HUES6 (cell line): ENCODE measurements at regions not wholly inside any gene's neighbourhood (a gene's known extent, or its start where the extent isn't known, plus 50 kb on each side); places are given as distances from the start of the nearest gene placed in this dataset.

ENCODE experiments used
- H3K27ac ChIP-seq: 2 replicates; pipeline ENCODE4 v1.7.0; 2013; ENCODE audit warnings: low read depth, mild to moderate bottlenecking, low read length, inconsistent platforms
- H3K27me3 ChIP-seq: 2 replicates; pipeline ENCODE4 v1.6.1; 2013; ENCODE audit warnings: low read length; ENCODE audit not compliant: control insufficient read depth, insufficient read depth
- H3K36me3 ChIP-seq: 2 replicates; pipeline ENCODE4 v1.6.1; 2013; ENCODE audit warnings: low read length; ENCODE audit not compliant: control insufficient read depth, insufficient read depth
- H3K4me1 ChIP-seq: 2 replicates; pipeline ENCODE4 v1.6.1; 2013; ENCODE audit warnings: low read length; ENCODE audit not compliant: control insufficient read depth, insufficient read depth
- H3K4me3 ChIP-seq: 2 replicates; pipeline ENCODE4 v1.5.1; 2013; ENCODE audit warnings: low read depth, low read length
- H3K9ac ChIP-seq: one replicate; pipeline ENCODE4 v1.6.1; 2013; ENCODE audit warnings: mild to moderate bottlenecking, low read length
- H3K9me3 ChIP-seq: 2 replicates; pipeline ENCODE4 v1.6.1; 2013; ENCODE audit warnings: low read depth, low read length; ENCODE audit not compliant: control insufficient read depth, insufficient read depth

DNA sequence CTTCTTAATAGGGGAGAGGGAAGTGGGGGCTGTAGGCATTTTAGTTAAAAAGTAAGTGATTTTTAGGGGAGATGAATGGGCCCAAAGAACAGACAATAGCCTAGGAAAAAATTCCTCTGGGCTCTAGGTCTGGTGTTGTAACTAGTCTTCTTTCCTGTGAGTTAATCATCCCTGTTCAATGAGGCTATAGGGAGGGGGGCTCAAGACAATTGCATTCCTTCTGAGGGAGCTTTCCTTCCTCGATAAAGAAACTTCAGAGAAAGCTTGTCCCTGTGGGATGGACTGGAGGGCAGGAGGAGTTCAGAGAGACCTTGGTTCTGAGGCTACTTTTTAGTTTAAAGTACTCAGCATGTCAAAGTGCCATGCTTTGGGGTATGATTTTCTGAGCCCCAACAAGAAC, 127.2 kb downstream of the BBS10 start:
- H3K9me3 ChIP-seq: no peaks in the 10 kb centered on the region
- H3K36me3 ChIP-seq: no peaks in the 10 kb centered on the region
- H3K27ac ChIP-seq: no peak overlapping the region

DNA sequence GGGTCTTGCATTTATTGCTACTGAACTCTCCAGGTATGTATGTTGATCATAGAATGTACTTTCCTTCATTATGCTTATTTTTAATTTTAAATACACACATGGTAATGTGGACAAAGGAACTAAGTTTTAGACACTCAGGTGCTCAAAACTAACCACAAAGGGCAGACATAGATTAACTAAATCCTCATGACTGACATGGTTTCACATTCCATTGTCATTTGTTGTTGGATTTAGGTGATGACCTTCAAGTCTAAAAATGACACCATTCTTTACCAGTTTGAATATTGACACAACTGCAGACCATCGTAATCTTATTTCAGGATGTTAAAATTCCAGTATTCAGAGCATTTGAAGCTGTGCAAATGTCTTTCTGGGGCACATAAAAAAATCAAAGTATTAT, 128.4 kb downstream of the BBS10 start:
- Histone ChIP-seq H3K4me3 (no peak overlapping the region), H3K27ac (no peak overlapping the region), H3K9me3 (no peaks in the 10 kb centered on the region), H3K36me3 (no peaks in the 10 kb centered on the region), H3K9ac (no peak overlapping the region), H3K4me1 (peaks cover 3% of the 10 kb centered on the region; the same call in 1 of the 2 replicates), H3K27me3 (no peaks in the 10 kb centered on the region)

More for the DNA sequence above, 127.2 kb downstream of the BBS10 start:
- Histone ChIP-seq H3K4me1 (peaks cover 3% of the 10 kb centered on the region; the same call in 1 of the 2 replicates), H3K27me3 (no peaks in the 10 kb centered on the region), H3K4me3 (no peak overlapping the region), H3K9ac (no peak overlapping the region)

DNA sequence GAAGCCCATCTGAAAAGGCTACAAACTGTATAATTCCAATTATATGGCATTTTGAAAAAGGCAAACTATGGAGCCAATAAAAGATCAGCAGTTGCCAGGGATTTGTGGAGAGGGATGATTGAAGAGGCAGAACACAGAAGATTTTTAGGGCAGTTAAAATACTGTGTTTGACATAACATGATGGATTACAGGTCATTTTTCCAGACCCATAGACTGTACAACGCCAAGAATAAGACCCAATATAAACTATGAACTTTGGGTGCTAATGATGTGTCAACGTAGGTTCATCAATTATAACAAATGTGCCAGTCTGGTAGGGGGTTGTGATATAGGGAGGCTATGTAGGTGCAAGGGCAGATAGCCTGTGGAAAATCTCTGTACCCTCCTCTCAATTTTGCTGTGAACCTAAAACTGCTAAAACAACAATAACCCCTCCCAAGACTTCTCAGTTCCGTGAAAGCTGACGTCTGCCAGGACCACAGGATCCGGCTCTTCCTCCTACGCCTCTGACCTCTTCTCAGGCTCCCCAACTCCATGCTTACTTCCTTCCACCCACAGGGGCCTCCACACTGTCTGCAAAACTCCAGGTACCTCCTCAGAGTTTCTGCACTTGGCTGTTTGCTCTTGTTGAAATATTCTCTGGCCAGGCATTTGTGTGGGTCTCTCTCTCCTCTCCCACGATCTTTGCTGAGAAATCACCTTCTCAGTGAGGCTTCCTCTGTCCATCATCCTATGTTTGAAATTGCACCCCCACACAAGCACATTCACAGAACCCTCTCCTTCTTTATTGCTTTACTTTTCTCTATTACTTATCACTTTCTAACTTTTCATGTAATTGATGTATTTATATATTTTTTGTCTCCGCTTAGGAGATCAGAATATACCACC, 131.4 kb downstream of the BBS10 start:
- Histone ChIP-seq H3K27me3 (no peaks in the 10 kb centered on the region), H3K36me3 (no peaks in the 10 kb centered on the region), H3K4me1 (peaks cover 3% of the 10 kb centered on the region; the same call in 1 of the 2 replicates), H3K4me3 (no peak overlapping the region), H3K9me3 (no peaks in the 10 kb centered on the region), H3K27ac (no peak overlapping the region), H3K9ac (no peak overlapping the region)

DNA sequence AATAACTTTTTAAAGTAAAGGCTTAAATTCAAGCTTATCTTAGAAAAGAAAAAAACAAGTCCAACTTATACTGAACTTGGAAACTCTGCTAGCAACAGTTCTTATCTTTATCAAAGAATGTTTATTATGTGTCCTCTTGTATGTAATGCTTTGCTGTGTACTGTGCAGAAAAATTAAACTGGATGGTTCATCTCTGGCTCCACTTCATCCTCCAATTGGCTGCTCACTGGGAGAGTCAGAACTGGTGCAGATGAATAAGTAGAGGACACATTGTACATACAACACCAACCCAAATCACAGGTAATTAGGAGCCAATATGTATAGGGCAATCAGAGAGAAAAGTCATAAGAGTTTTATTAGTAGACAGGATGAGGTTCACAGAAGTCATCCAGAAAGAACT, 123.6 kb upstream of the NAP1L1 start:
- Histone ChIP-seq H3K4me3 (no peak overlapping the region), H3K36me3 (no peaks in the 10 kb centered on the region), H3K9ac (no peak overlapping the region), H3K9me3 (peaks cover 6% of the 10 kb centered on the region), H3K27ac (no peak overlapping the region), H3K4me1 (no peaks in the 10 kb centered on the region), H3K27me3 (no peaks in the 10 kb centered on the region)

DNA sequence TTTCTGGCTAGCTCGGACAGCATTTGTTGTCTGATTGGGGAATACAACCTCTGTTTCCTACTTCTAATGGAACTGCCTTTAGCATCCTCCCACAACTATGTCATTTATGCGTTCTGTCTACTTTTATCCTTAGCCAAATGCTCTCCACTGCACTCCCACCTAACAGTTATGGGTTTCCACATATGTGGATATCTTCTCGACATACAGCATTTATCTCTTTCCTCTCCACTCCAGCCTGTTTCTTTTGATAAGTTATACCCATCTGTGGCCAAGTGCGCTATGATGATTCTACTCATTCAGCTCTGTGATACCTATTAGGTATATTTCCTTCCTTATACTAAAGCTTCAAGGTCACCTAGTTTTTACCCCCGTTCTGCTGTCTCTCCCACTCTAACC, 122.2 kb upstream of the NAP1L1 start:
- Histone ChIP-seq H3K27ac (no peak overlapping the region), H3K9me3 (peaks cover 14% of the 10 kb centered on the region), H3K27me3 (no peaks in the 10 kb centered on the region)

DNA sequence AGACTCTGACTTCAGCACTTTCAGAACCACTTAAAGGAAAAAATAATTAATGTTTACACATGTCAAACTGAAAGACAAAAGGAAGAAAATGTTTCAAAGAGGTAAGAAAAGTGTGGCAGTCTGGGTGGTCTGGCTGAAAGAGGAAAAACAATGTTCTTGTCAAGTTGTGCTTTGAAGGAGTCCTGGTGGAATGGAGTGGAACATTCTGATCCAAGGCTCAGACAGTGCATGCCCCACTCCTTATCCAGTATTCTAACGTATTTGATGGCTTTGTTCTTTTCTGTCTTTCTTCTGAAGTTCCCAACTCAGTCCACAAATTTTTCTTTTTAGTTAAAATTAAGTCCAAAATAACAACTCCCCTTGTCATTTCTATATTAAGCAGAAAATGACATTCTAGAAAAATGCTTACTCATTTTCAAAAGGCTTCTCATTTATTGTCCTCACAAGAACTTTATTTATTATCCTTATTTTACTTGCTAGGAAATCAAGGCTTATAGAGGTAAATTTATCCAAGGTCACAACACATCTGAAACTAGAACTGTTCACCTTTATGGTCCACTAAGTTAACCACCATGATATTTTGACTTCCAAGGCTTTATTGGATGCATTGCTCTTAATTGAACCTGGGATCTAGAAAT, 121.7 kb upstream of the NAP1L1 start:
- H3K4me1 ChIP-seq: no peaks in the 10 kb centered on the region
- no peak overlapping the region for H3K9ac ChIP-seq
- H3K27ac ChIP-seq: no peak overlapping the region
- no peak overlapping the region for H3K4me3 ChIP-seq
- peaks cover 14% of the 10 kb centered on the region for H3K9me3 ChIP-seq
- H3K36me3 ChIP-seq: no peaks in the 10 kb centered on the region
- no peaks in the 10 kb centered on the region for H3K27me3 ChIP-seq

More for the DNA sequence above, 122.2 kb upstream of the NAP1L1 start:
- H3K4me1 ChIP-seq: no peaks in the 10 kb centered on the region
- no peak overlapping the region for H3K9ac ChIP-seq
- H3K4me3 ChIP-seq: no peak overlapping the region
- no peaks in the 10 kb centered on the region for H3K36me3 ChIP-seq

DNA sequence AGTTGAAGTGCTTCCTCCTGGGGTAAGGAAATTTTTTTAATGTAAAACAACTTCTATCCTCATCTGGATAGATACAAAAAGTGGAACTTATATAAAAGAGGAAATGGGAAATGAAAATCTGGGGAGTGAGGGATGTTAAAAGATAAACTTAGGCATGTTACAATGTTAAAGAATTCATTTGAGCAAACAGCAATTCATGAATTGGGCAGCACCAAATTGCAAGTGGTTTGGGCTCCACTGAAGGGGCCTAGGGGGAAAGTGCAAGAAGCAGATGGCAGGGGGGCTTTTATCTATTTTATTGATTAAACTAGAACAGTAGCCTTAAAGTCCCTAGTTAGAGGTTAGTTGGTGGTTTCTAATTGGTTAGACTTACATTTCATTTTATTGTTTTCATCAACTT, 118.1 kb upstream of the NAP1L1 start:
- H3K27ac ChIP-seq: no peak overlapping the region
- no peak overlapping the region for H3K9ac ChIP-seq
- H3K27me3 ChIP-seq: no peaks in the 10 kb centered on the region
- H3K9me3 ChIP-seq: peaks cover 31% of the 10 kb centered on the region
- H3K36me3 ChIP-seq: no peaks in the 10 kb centered on the region
- no peaks in the 10 kb centered on the region for H3K4me1 ChIP-seq
- no peak overlapping the region for H3K4me3 ChIP-seq

DNA sequence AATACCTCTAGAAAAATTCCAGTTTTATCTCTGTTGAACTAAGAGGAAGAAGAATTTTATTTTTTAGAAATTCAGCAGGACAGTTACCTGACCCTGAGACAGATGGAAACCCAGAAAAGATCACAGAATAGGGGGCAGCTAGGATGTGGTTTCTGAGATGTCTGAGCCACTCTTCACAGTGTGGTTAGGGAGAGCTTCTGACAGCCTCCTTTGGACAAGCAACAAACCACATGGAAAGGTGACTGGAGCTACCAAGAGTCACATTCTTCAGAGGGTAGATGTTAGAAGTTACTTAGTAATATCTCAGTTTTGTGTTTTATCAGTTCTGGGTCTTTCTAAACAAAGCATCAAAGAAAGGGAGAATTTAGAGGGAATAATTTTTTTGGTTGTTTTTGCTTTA, 117.3 kb upstream of the NAP1L1 start:
- H3K36me3 ChIP-seq: no peaks in the 10 kb centered on the region
- no peak overlapping the region for H3K27ac ChIP-seq
- H3K9ac ChIP-seq: no peak overlapping the region
- no peak overlapping the region for H3K4me3 ChIP-seq
- H3K27me3 ChIP-seq: no peaks in the 10 kb centered on the region
- peaks cover 31% of the 10 kb centered on the region for H3K9me3 ChIP-seq
- H3K4me1 ChIP-seq: no peaks in the 10 kb centered on the region

DNA sequence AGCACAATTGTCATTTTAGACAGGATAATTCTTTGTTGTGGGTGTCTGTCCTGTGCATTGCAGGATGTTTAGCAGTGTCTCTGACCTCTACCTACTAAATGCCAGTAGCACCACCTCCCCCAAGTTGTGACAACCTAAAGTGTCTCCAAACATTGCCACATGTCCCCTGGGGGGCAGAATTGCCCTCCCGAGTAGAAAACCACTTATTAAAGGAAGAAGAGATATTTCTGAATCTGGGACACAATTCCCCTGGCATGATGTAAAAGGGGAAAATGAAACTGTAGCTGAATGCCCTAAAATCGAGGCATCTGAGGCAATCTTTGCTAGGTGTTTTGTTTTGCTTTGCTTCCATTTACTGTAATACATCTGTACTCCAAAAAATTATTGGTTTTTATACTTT, 116.8 kb upstream of the NAP1L1 start:
- H3K27ac ChIP-seq: no peak overlapping the region
- H3K9me3 ChIP-seq: peaks cover 31% of the 10 kb centered on the region
- H3K4me1 ChIP-seq: no peaks in the 10 kb centered on the region
- H3K4me3 ChIP-seq: no peak overlapping the region
- no peak overlapping the region for H3K9ac ChIP-seq
- H3K27me3 ChIP-seq: no peaks in the 10 kb centered on the region
- H3K36me3 ChIP-seq: no peaks in the 10 kb centered on the region

DNA sequence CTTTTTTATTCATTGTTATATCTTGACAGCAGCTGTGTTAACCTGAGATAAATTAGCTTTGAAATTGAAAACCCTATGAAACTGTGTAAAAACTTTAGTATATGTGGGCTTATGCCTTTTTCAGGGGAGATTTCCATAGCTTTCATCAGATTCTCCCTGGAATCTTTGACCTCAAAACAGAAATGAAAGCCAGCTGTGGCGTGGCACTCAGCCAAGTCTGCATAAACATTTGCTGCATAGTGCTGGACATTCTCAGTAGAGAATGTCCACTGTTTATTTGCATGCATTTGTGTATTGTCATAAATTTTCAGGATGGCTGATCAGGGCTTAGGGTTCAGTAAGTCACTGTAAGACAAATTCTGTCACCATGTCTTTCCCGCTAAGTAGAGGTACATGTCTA, 115.3 kb upstream of the NAP1L1 start:
- Histone ChIP-seq H3K27me3 (no peaks in the 10 kb centered on the region), H3K36me3 (no peaks in the 10 kb centered on the region), H3K4me1 (no peaks in the 10 kb centered on the region), H3K9me3 (peaks cover 31% of the 10 kb centered on the region), H3K9ac (no peak overlapping the region), H3K27ac (no peak overlapping the region), H3K4me3 (no peak overlapping the region)

DNA sequence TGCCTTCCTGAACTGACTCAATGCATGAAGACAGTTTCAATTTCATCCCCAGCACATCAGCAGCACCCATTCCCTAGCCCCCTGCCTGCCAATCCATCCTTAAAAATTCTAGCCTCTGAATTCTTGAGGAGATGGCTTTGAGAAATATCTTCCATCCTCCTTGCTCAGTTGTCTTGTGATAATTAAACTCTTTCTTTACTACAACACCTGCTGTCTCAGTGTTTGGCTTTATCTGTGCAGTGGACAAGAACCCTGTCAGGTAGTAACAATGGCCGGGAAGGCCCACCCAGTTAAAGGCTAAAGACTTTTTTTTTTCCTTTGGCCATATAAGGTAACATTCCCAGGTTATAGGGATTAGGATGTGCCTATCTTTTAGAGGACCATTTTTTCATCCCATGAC, 114.4 kb upstream of the NAP1L1 start:
- Histone ChIP-seq H3K27me3 (no peaks in the 10 kb centered on the region), H3K4me1 (no peaks in the 10 kb centered on the region), H3K27ac (no peak overlapping the region), H3K9me3 (peaks cover 31% of the 10 kb centered on the region), H3K9ac (no peak overlapping the region), H3K4me3 (no peak overlapping the region), H3K36me3 (no peaks in the 10 kb centered on the region)
